Smooth muscle cell (in vitro differentiated cells): ENCODE measurements at regions not wholly inside any gene's neighbourhood (a gene's known extent, or its start where the extent isn't known, plus 50 kb on each side); places are given as distances from the start of the nearest gene placed in this dataset.

ENCODE experiments used
- DNase-seq: peaks from one replicate; lab custom pipeline; 2025; ENCODE audit not compliant: unreplicated experiment; lab: John Stamatoyannopoulos, UW
- H2AFZ ChIP-seq: fragments of 200-600 bp; sonication (generic); 2 replicates; pipeline ENCODE4 v1.6.0; 2016; ENCODE audit warnings: antibody characterized with exemption, low read depth, mild to moderate bottlenecking
- H3F3A ChIP-seq: fragments of 200-600 bp; sonication (generic); 2 replicates; pipeline ENCODE4 v1.6.0; 2017; ENCODE audit warnings: antibody characterized with exemption, low read depth
- H3K27ac ChIP-seq: fragments of 200-600 bp; sonication (generic); 2 replicates; pipeline ENCODE4 v1.5.1; 2016; ENCODE audit warnings: low read depth, mild to moderate bottlenecking
- H3K27me3 ChIP-seq: fragments of 200-600 bp; sonication (generic); 2 replicates; pipeline ENCODE4 v1.6.1; 2016; ENCODE audit warnings: low read depth, mild to moderate bottlenecking
- H3K36me3 ChIP-seq: fragments of 200-600 bp; sonication (generic); 2 replicates; pipeline ENCODE4 v1.5.1; 2016; ENCODE audit warnings: low read depth
- H3K4me1 ChIP-seq: fragments of 200-600 bp; sonication (generic); 2 replicates; pipeline ENCODE4 v1.5.1; 2016; ENCODE audit warnings: low read depth
- H3K4me2 ChIP-seq: fragments of 200-600 bp; sonication (generic); 2 replicates; pipeline ENCODE4 v1.6.0; 2016; ENCODE audit warnings: mild to moderate bottlenecking
- H3K4me3 ChIP-seq: fragments of 200-600 bp; sonication (generic); 2 replicates; pipeline ENCODE4 v1.5.1; 2016; ENCODE audit warnings: mild to moderate bottlenecking
- H3K79me2 ChIP-seq: fragments of 200-600 bp; sonication (generic); 2 replicates; pipeline ENCODE4 v1.6.0; 2016; ENCODE audit warnings: low read depth, mild to moderate bottlenecking
- H3K9ac ChIP-seq: fragments of 200-600 bp; sonication (generic); 2 replicates; pipeline ENCODE4 v1.6.0; 2016; ENCODE audit warnings: low read depth
- H3K9me3 ChIP-seq: fragments of 200-600 bp; sonication (generic); replicated peaks from 2 replicates; pipeline ENCODE4 v1.5.1; 2016; ENCODE audit warnings: low read depth
- H4K20me1 ChIP-seq: fragments of 200-600 bp; sonication (generic); 2 replicates; pipeline ENCODE4 v1.6.0; 2016; ENCODE audit warnings: low read depth
- WGBS: methylation state at CpG from one replicate; pipeline ENCODE4 v1.1.7; 2016; ENCODE audit warnings: low lambda C conversion rate; 5-methylcytosine and 5-hydroxymethylcytosine counted together
- TF ChIP-seq, protein P1 (sequence below): fragments of 200-600 bp; sonication (generic); IDR thresholded peaks from 2 replicates; pipeline ENCODE4 v1.5.1; 2017; ENCODE audit warnings: borderline replicate concordance, mild to moderate bottlenecking, antibody characterized with exemption; ENCODE audit not compliant: insufficient read depth, poor library complexity, severe bottlenecking

DNA sequence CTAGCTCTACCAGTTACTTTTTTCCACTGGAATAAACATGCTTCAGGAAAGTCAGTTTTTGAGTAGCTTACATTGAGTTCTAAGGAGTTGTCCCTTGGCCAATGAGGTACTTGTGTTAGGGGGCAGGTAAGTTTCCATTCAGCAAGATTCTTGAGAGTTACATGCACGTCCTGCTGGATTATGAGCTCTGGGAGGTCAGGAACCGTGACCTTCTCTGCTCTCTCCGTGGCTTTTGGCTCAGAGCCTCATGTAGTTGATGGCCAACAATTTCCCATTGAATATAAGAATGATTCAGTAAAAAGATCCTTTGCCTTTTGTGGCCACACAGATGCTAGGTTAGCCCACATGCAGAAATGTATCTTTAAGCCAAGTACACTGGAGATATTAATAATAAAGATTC is 181.8 kb upstream of the RALGAPA2 start:
- no peaks in the 10 kb centered on the region for H4K20me1 ChIP-seq
- no peaks in the 10 kb centered on the region for H3K79me2 ChIP-seq
- H3K4me2 ChIP-seq, result no peak overlapping the region
- no peak overlapping the region for H3K9ac ChIP-seq
- H2AFZ ChIP-seq, result no peak overlapping the region
- no peaks in the 10 kb centered on the region for H3K27me3 ChIP-seq
- no peaks in the 10 kb centered on the region for H3K9me3 ChIP-seq
- 81% methylated on average over 3 of the region's 3 CpGs for WGBS
- peaks cover 13% of the 10 kb centered on the region for H3K4me1 ChIP-seq
- no peaks in the 10 kb centered on the region for H3K36me3 ChIP-seq
- H3F3A ChIP-seq, result no peaks in the 10 kb centered on the region
- TF ChIP-seq, protein P1, sequence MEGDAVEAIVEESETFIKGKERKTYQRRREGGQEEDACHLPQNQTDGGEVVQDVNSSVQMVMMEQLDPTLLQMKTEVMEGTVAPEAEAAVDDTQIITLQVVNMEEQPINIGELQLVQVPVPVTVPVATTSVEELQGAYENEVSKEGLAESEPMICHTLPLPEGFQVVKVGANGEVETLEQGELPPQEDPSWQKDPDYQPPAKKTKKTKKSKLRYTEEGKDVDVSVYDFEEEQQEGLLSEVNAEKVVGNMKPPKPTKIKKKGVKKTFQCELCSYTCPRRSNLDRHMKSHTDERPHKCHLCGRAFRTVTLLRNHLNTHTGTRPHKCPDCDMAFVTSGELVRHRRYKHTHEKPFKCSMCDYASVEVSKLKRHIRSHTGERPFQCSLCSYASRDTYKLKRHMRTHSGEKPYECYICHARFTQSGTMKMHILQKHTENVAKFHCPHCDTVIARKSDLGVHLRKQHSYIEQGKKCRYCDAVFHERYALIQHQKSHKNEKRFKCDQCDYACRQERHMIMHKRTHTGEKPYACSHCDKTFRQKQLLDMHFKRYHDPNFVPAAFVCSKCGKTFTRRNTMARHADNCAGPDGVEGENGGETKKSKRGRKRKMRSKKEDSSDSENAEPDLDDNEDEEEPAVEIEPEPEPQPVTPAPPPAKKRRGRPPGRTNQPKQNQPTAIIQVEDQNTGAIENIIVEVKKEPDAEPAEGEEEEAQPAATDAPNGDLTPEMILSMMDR, result no peak
- DNase-seq, result no peak
- no peak overlapping the region for H3K4me3 ChIP-seq
- H3K27ac ChIP-seq, result no peak overlapping the region

DNA sequence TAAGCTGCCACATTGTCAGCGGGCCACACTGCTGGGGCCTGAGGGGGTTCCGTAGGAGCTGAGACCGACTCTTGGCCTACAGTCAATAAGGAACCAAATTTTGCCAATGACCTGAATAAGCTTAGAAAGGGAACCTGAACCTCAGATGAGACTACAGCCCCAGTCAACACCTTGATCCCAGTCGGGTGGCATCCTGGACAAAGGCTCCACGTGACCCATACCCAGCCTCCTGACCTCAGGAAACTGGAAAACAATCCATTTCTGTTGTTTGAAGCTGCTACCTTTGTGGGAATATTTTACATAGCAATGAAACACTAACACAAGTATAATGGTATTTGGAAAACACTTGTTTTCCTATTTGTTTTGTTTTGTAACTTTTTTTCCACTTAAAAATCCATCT is 179.9 kb upstream of the RALGAPA2 start:
- Histone ChIP-seq H3K9me3 (no peaks in the 10 kb centered on the region), H3K27me3 (no peaks in the 10 kb centered on the region), H3K4me2 (no peak overlapping the region), H3K4me1 (peaks cover 12% of the 10 kb centered on the region), H3K36me3 (no peaks in the 10 kb centered on the region), H3K4me3 (no peak overlapping the region), H3F3A (no peaks in the 10 kb centered on the region), H3K9ac (no peak overlapping the region), H3K27ac (no peak overlapping the region), H4K20me1 (no peaks in the 10 kb centered on the region), H2AFZ (no peak overlapping the region), H3K79me2 (no peaks in the 10 kb centered on the region)
- WGBS, result 80% methylated on average over 5 of the region's 5 CpGs
- no peak for DNase-seq
- TF ChIP-seq, protein P1, result no peak

- Histone ChIP-seq H3K9ac (no peak overlapping the region), H3K4me1 (peaks cover 14% of the 10 kb centered on the region)
- WGBS, result 94% methylated on average over 6 of the region's 6 CpGs
Measured at GRCh38 chr20:20890751-20891150, 178.3 kb upstream of the RALGAPA2 start.

DNA sequence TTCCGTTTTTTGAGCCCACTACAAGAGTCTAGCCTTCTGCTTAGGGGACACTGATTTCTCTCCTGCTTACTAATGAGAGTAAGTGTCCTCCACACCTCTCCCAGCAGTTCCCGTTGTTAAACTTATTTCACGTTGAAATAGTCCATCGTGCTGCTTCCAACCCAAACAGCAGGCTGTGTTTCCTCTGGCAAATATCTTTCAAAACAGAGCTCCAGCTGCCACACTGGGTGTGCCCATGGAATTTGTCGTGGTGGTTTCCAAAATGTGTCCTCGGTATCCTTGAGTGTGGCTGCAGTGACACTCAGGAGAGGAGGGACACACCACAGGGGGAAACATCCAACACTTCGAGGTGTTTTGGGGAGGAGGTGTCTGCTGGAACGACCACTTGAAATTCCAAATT is 176.5 kb upstream of the RALGAPA2 start:
- TF ChIP-seq, protein P1, result no peak
- Histone ChIP-seq H3F3A (no peaks in the 10 kb centered on the region), H3K79me2 (no peaks in the 10 kb centered on the region), H3K4me3 (no peak overlapping the region), H3K9ac (no peak overlapping the region), H3K4me2 (no peak overlapping the region), H3K9me3 (no peaks in the 10 kb centered on the region), H3K27me3 (no peaks in the 10 kb centered on the region), H2AFZ (no peak overlapping the region), H4K20me1 (no peaks in the 10 kb centered on the region), H3K4me1 (peaks cover 14% of the 10 kb centered on the region), H3K27ac (no peak overlapping the region), H3K36me3 (no peaks in the 10 kb centered on the region)
- no peak for DNase-seq
- 87% methylated on average over 8 of the region's 8 CpGs for WGBS

More at GRCh38 chr20:20890751-20891150, 178.3 kb upstream of the RALGAPA2 start:
- H4K20me1 ChIP-seq, result no peaks in the 10 kb centered on the region
- H3K36me3 ChIP-seq, result no peaks in the 10 kb centered on the region
- no peak overlapping the region for H2AFZ ChIP-seq
- no peaks in the 10 kb centered on the region for H3K27me3 ChIP-seq
- H3K79me2 ChIP-seq, result no peaks in the 10 kb centered on the region
- H3K4me3 ChIP-seq, result no peak overlapping the region
- H3F3A ChIP-seq, result no peaks in the 10 kb centered on the region
- no peak overlapping the region for H3K4me2 ChIP-seq
- TF ChIP-seq, protein P1, result no peak
- no peak for DNase-seq
- H3K27ac ChIP-seq, result no peak overlapping the region
- H3K9me3 ChIP-seq, result no peaks in the 10 kb centered on the region
